GM18517 (cell line): ENCODE measurements at regions not wholly inside any gene's neighbourhood (a gene's known extent, or its start where the extent isn't known, plus 50 kb on each side); places are given as distances from the start of the nearest gene placed in this dataset.
A peak's percentile ranks its signal among the peaks of the same experiment; 100 is the strongest.
"Not testable (repeated sequence)": the region's sequence is repeated elsewhere in the genome, so short reads cannot be mapped to it uniquely, and the experiment has no call there.

Source experiments
- ATAC-seq: cut with Tn5 transposase; IDR thresholded peaks from one replicate; pipeline ENCODE4 v1.9.1; 2021; ENCODE audit warnings: mild to moderate bottlenecking, moderate library complexity; ENCODE audit not compliant: unreplicated experiment

- ATAC-seq, result no peak
Observed at GRCh38 chr7:17044396-17044795, 162.6 kb upstream of the AGR3 start.

- ATAC-seq, result no peak
Observed at GRCh38 chr7:17044861-17045260, 163.1 kb upstream of the AGR3 start.

GRCh38 chr7:17046259-17046658, 164.5 kb upstream of the AGR3 start:
- ATAC-seq, result no peak

- no peak for ATAC-seq
Observed at GRCh38 chr7:17046666-17047065, 164.9 kb upstream of the AGR3 start.

- ATAC-seq, result not testable (repeated sequence)
Observed at GRCh38 chr7:17053164-17053563, 171.4 kb upstream of the AGR3 start.

- ATAC-seq, result no peak
Observed at GRCh38 chr7:17054206-17054605, 172.4 kb upstream of the AGR3 start.

- ATAC-seq, result no peak
Observed at GRCh38 chr7:17054836-17055235, 173.1 kb upstream of the AGR3 start.

GRCh38 chr7:17055596-17055995, 173.8 kb upstream of the AGR3 start:
- ATAC-seq, result no peak

- no peak for ATAC-seq
Observed at GRCh38 chr7:17056491-17057142, 174.8 kb upstream of the AGR3 start.

GRCh38 chr7:17057143-17057509, 175.3 kb upstream of the AGR3 start:
- ATAC-seq, result no peak

GRCh38 chr7:17058568-17058967, 176.8 kb upstream of the AGR3 start:
- ATAC-seq, result no peak

- no peak for ATAC-seq
Observed at GRCh38 chr7:17060051-17060450, 178.3 kb upstream of the AGR3 start.

GRCh38 chr7:17061443-17061842, 179.7 kb upstream of the AGR3 start:
- no peak for ATAC-seq

GRCh38 chr7:17062151-17063044, 180.6 kb upstream of the AGR3 start:
- peak; percentile 29 for ATAC-seq

- ATAC-seq, result peak; percentile 54
Observed at GRCh38 chr7:17063045-17063383, 181.2 kb upstream of the AGR3 start.

GRCh38 chr7:17067691-17068090, 185.9 kb upstream of the AGR3 start:
- ATAC-seq, result no peak

GRCh38 chr7:17069146-17069545, 187.4 kb upstream of the AGR3 start:
- no peak for ATAC-seq

- no peak for ATAC-seq
Observed at GRCh38 chr7:17070231-17070708, 188.5 kb upstream of the AGR3 start.

- no peak for ATAC-seq
Observed at GRCh38 chr7:17071866-17072265, 190.1 kb upstream of the AGR3 start.

- ATAC-seq, result no peak
Observed at GRCh38 chr7:17075601-17076255, 193.9 kb upstream of the AGR3 start.

GRCh38 chr7:17078298-17078697, 196.5 kb upstream of the AGR3 start:
- no peak for ATAC-seq
